ENCODE measurements at regions not wholly inside any gene's neighbourhood (a gene's known extent, or its start where the extent isn't known, plus 50 kb on each side); places are given as distances from the start of the nearest gene placed in this dataset.

- TF ChIP-seq CTCF (IDR thresholded peaks at IDR 0.05; ENCODE audit: poor library complexity, severe bottlenecking) (no peak), RAD21 (conservative IDR thresholded peaks at IDR 0.05) (no peak), EP300 (conservative IDR thresholded peaks at IDR 0.05; ENCODE audit: poor library complexity, severe bottlenecking) (no peak), EZH2 (IDR thresholded peaks at IDR 0.05; ENCODE audit: borderline replicate concordance, insufficient read depth, low read length, poor library complexity, severe bottlenecking) (no peak), TAF1 (IDR thresholded peaks at IDR 0.05; ENCODE audit: low read depth) (no peak)
These were observed 202.1 kb upstream of the UBE2E3 start for GRCh38 chr2:180778291-180778690.

Measured in neural cell (in vitro differentiated cells).